ENCODE measurements at regions not wholly inside any gene's neighbourhood (a gene's known extent, or its start where the extent isn't known, plus 50 kb on each side); places are given as distances from the start of the nearest gene placed in this dataset.
A peak's percentile ranks its signal among the peaks of the same experiment; 100 is the strongest.

- no peak for DNase-seq (ENCODE audit: low read depth)
- H3K4me3 ChIP-seq (ENCODE audit: low read depth, low read length), result no peak overlapping the region
- TF ChIP-seq CTCF (IDR thresholded peaks at IDR 0.05; ENCODE audit: insufficient read depth, low read length), result no peak
These were observed 220.2 kb downstream of the NR4A2 start for GRCh38 chr2:156112323-156112722.

GRCh38 chr2:156110890-156111289, 221.6 kb downstream of the NR4A2 start:
- no peak overlapping the region for H3K4me3 ChIP-seq (ENCODE audit: low read depth, low read length)
- no peak for DNase-seq (ENCODE audit: low read depth)
- no peak for TF ChIP-seq CTCF (IDR thresholded peaks at IDR 0.05; ENCODE audit: insufficient read depth, low read length)

- no peak overlapping the region for H3K4me3 ChIP-seq (ENCODE audit: low read depth, low read length)
- no peak for DNase-seq (ENCODE audit: low read depth)
- no peak for TF ChIP-seq CTCF (IDR thresholded peaks at IDR 0.05; ENCODE audit: insufficient read depth, low read length)
These were observed 233.1 kb downstream of the NR4A2 start for GRCh38 chr2:156099382-156099781.

- DNase-seq (ENCODE audit: low read depth), result no peak
These were observed 234.0 kb downstream of the NR4A2 start for GRCh38 chr2:156098506-156098905.

GRCh38 chr2:156088587-156088986, 243.9 kb downstream of the NR4A2 start:
- TF ChIP-seq CTCF (IDR thresholded peaks at IDR 0.05; ENCODE audit: insufficient read depth, low read length), result no peak
- no peak for DNase-seq (ENCODE audit: low read depth)
- no peak overlapping the region for H3K4me3 ChIP-seq (ENCODE audit: low read depth, low read length)

More at GRCh38 chr2:156098506-156098905, 234.0 kb downstream of the NR4A2 start:
- no peak for TF ChIP-seq CTCF (IDR thresholded peaks at IDR 0.05; ENCODE audit: insufficient read depth, low read length)
- H3K4me3 ChIP-seq (ENCODE audit: low read depth, low read length), result no peak overlapping the region

- H3K4me3 ChIP-seq (ENCODE audit: low read depth, low read length), result no peak overlapping the region
- no peak for TF ChIP-seq CTCF (IDR thresholded peaks at IDR 0.05; ENCODE audit: insufficient read depth, low read length)
- DNase-seq (ENCODE audit: low read depth), result peak; percentile 24
These were observed 244.6 kb downstream of the NR4A2 start for GRCh38 chr2:156087875-156088274.

GRCh38 chr2:156083763-156084493, 248.6 kb downstream of the NR4A2 start:
- H3K4me3 ChIP-seq (ENCODE audit: low read depth, low read length), result no peak overlapping the region
- DNase-seq (ENCODE audit: low read depth), result peak; percentile 10
- no peak for TF ChIP-seq CTCF (IDR thresholded peaks at IDR 0.05; ENCODE audit: insufficient read depth, low read length)
